Right lobe of liver (tissue), 6 donors: ENCODE measurements at regions not wholly inside any gene's neighbourhood (a gene's known extent, or its start where the extent isn't known, plus 50 kb on each side); places are given as distances from the start of the nearest gene placed in this dataset.

Source experiments
- ATAC-seq, 4 donors: fragments of 200-7000 bp; cut with Tn5 transposase; one replicate each; pipeline ENCODE4 v1.9.1; 2020; ENCODE audit warnings: mild to moderate bottlenecking in 4 of 4, moderate library complexity in 4 of 4
- DNase-seq, 3 donors: peaks; one replicate each; pipeline ENCODE4 v3.0.0-alpha.2; 2020
- H3K27ac ChIP-seq, 3 donors: fragments of 200-600 bp; one replicate each; pipeline ENCODE4 v1.8.0; 2022
- H3K27me3 ChIP-seq, 2 donors: fragments of 200-600 bp; one replicate each; pipeline ENCODE4 v1.8.0; 2022
- H3K36me3 ChIP-seq, 4 donors: fragments of 200-600 bp; sonication (generic) in 1 of 4; one replicate each; pipeline versions ENCODE4 v1.5.1 to v1.8.0; 2017 to 2022; ENCODE audit warnings: control low read depth in 1 of 4
- H3K4me1 ChIP-seq, 4 donors: fragments of 200-600 bp; sonication (generic) in 1 of 4; one replicate each; pipeline versions ENCODE4 v1.5.1 to v1.8.0; 2017 to 2022; ENCODE audit warnings: control low read depth in 1 of 4
- H3K4me3 ChIP-seq, 3 donors: fragments of 200-600 bp; one replicate each; pipeline ENCODE4 v1.8.0; 2022
- H3K9me3 ChIP-seq, 4 donors: fragments of 200-600 bp; sonication (generic) in 1 of 4; one replicate each; pipeline versions ENCODE4 v1.5.1 to v1.8.0; 2017 to 2022; ENCODE audit warnings: control low read depth in 1 of 4
- CTCF ChIP-seq, 4 donors: fragments of 200-600 bp in 3 of 4; fragments of 450-650 bp in 1 of 4; IDR thresholded peaks; one replicate each; pipeline versions ENCODE4 v1.5.1 to v1.8.0; 2016 to 2022; ENCODE audit warnings: antibody characterized with exemption in 4 of 4, mild to moderate bottlenecking in 2 of 4
- POLR2A ChIP-seq: fragments of 450-650 bp; IDR thresholded peaks from one replicate; pipeline ENCODE4 v1.6.1; 2017; ENCODE audit warnings: antibody characterized with exemption, mild to moderate bottlenecking
- WGBS: methylation state at CpG from one replicate; pipeline ENCODE4 v1.1.6; 2018; ENCODE audit warnings: low coverage, low lambda C conversion rate; ENCODE audit not compliant: insufficient coverage; ENCODE audit errors: missing lambda C conversion rate; 5-methylcytosine and 5-hydroxymethylcytosine counted together
- intact Hi-C, 2 donors: fragments of 100-400 bp; cut with DNase I; formaldehyde crosslinking; loops; one replicate each; pipeline versions ENCODE4 v1.11.2 to v1.14.1; 2022
- donor health status: DM: no; HTN: yes; CAD: no.
- donor health status: DM: no; HTN: no; CAD: no.
- donor health status: DM: no; HTN: no; CAD: no.
- donor health status: DM: no; HTN: yes; CAD: no.
- donor health status: DM: no; HTN: yes; CAD: no.

GRCh38 chr10:64408391-64409183, 887.4 kb downstream of the REEP3 start:
- no peak for ATAC-seq
- no peaks in the 10 kb centered on the region for H3K9me3 ChIP-seq
- H3K4me3 ChIP-seq, result no peak overlapping the region
- WGBS, result 62% methylated on average over 3 of the region's 3 CpGs
- no peak for DNase-seq
- H3K36me3 ChIP-seq, result no peaks in the 10 kb centered on the region
- no peak for TF ChIP-seq CTCF (IDR thresholded peaks at IDR 0.05)
- TF ChIP-seq POLR2A, result no peak
- no peak overlapping the region for H3K27ac ChIP-seq
- H3K27me3 ChIP-seq, result no peaks in the 10 kb centered on the region
- intact Hi-C loops, result no loop called here
- no peaks in the 10 kb centered on the region for H3K4me1 ChIP-seq

GRCh38 chr10:64409349-64409748, 888.1 kb downstream of the REEP3 start:
- Histone ChIP-seq H3K36me3 (no peaks in the 10 kb centered on the region), H3K4me3 (no peak overlapping the region), H3K27me3 (no peaks in the 10 kb centered on the region), H3K27ac (no peak overlapping the region), H3K4me1 (no peaks in the 10 kb centered on the region), H3K9me3 (no peaks in the 10 kb centered on the region)
- intact Hi-C loops, result no loop called here
- ATAC-seq (no peak), DNase-seq (no peak)
- TF ChIP-seq CTCF (IDR thresholded peaks at IDR 0.05) (no peak), POLR2A (no peak)
- WGBS, result 90% methylated on average over 1 of the region's 1 CpG

- 92% methylated on average over 1 of the region's 1 CpG for WGBS
- no peak for ATAC-seq
- TF ChIP-seq CTCF (IDR thresholded peaks at IDR 0.05), result no peak
- TF ChIP-seq POLR2A, result no peak
Measured at GRCh38 chr10:64416011-64416410, 894.8 kb downstream of the REEP3 start.

GRCh38 chr10:64419461-64419860, 898.3 kb downstream of the REEP3 start:
- TF ChIP-seq POLR2A (no peak), CTCF (IDR thresholded peaks at IDR 0.05) (no peak)

More at GRCh38 chr10:64416011-64416410, 894.8 kb downstream of the REEP3 start:
- no peaks in the 10 kb centered on the region for H3K36me3 ChIP-seq
- DNase-seq, result no peak
- no peaks in the 10 kb centered on the region for H3K27me3 ChIP-seq
- intact Hi-C loops, result no loop called here
- no peak overlapping the region for H3K4me3 ChIP-seq
- no peaks in the 10 kb centered on the region for H3K4me1 ChIP-seq
- no peaks in the 10 kb centered on the region for H3K9me3 ChIP-seq
- no peak overlapping the region for H3K27ac ChIP-seq

More at GRCh38 chr10:64419461-64419860, 898.3 kb downstream of the REEP3 start:
- no peak overlapping the region for H3K4me3 ChIP-seq
- no peaks in the 10 kb centered on the region for H3K36me3 ChIP-seq
- intact Hi-C loops, result no loop called here
- H3K27ac ChIP-seq, result no peak overlapping the region
- H3K27me3 ChIP-seq, result no peaks in the 10 kb centered on the region
- DNase-seq (no peak), ATAC-seq (no peak)
- no peaks in the 10 kb centered on the region for H3K4me1 ChIP-seq
- no peaks in the 10 kb centered on the region for H3K9me3 ChIP-seq
- WGBS, result 58% methylated on average over 2 of the region's 2 CpGs
